IMR-90 (cell line): ENCODE measurements at regions not wholly inside any gene's neighbourhood (a gene's known extent, or its start where the extent isn't known, plus 50 kb on each side); places are given as distances from the start of the nearest gene placed in this dataset.

ENCODE experiments used
- ATAC-seq: fragments of 200-7000 bp; cut with Tn5 transposase; 2 replicates; pipeline ENCODE4 v1.9.1; 2020; ENCODE audit warnings: low read depth, mild to moderate bottlenecking, moderate library complexity
- BruUV-seq: library from RNA; stranded (reverse); fragments of 400-500 nt; replicated peaks from 2 replicates; lab custom pipeline; 2021; lab: Mats Ljungman, UMichigan
- CTCF ChIA-PET: fragments of 300-600 bp; formaldehyde crosslinking; extraction: SDS; loops from one replicate; lab custom pipeline; 2021; ENCODE audit warnings: antibody characterized with exemption; lab: Yijun Ruan, JAX
- POLR2A ChIA-PET: fragments of 300-600 bp; sonication (Branson Sonifier 250); formaldehyde crosslinking; loops from one replicate; lab custom pipeline; 2022; ENCODE audit warnings: antibody characterized with exemption; ENCODE audit not compliant: unreplicated experiment; lab: Charles Lee
- DNase-seq: peaks from one replicate; pipeline ENCODE4 v3.0.0; 2013
- H2AFZ ChIP-seq: replicated peaks from 2 replicates; pipeline ENCODE3; 2013; ENCODE audit warnings: low read length, mild to moderate bottlenecking; ENCODE audit not compliant: poor library complexity
- H2AK5ac ChIP-seq: 2 replicates; pipeline ENCODE4 v1.6.1; 2013; ENCODE audit warnings: low read depth, low read length, inconsistent platforms
- H2AK9ac ChIP-seq: replicated peaks from 2 replicates; pipeline ENCODE3; 2013; ENCODE audit warnings: mild to moderate bottlenecking, low read depth, low read length, moderate library complexity; ENCODE audit not compliant: poor library complexity
- H2BK120ac ChIP-seq: 2 replicates; pipeline ENCODE4 v1.6.1; 2013; ENCODE audit warnings: low read depth, low read length, inconsistent platforms
- H2BK15ac ChIP-seq: 3 replicates; pipeline ENCODE4 v1.6.1; 2013; ENCODE audit warnings: low read depth, low read length, inconsistent platforms
- H2BK20ac ChIP-seq: 2 replicates; pipeline ENCODE4 v1.6.1; 2013; ENCODE audit warnings: low read depth, mild to moderate bottlenecking, inconsistent platforms, low read length, moderate library complexity
- H2BK5ac ChIP-seq: 2 replicates; pipeline ENCODE4 v1.6.1; 2013; ENCODE audit warnings: mild to moderate bottlenecking, low read depth, low read length, inconsistent platforms; ENCODE audit not compliant: poor library complexity, severe bottlenecking
- H3K14ac ChIP-seq: replicated peaks from 2 replicates; pipeline ENCODE4 v1.6.1; 2013; ENCODE audit warnings: low read depth, low read length, inconsistent platforms
- H3K18ac ChIP-seq: 2 replicates; pipeline ENCODE4 v1.6.1; 2013; ENCODE audit warnings: low read depth, low read length, control low read depth
- H3K23ac ChIP-seq: 2 replicates; pipeline ENCODE4 v1.6.1; 2013; ENCODE audit warnings: low read depth, low read length, inconsistent platforms
- H3K27ac ChIP-seq: 2 replicates; pipeline ENCODE4 v1.5.1; 2013; ENCODE audit warnings: mild to moderate bottlenecking, control low read depth, low read length; ENCODE audit not compliant: insufficient read depth
- H3K27me3 ChIP-seq: 2 replicates; pipeline ENCODE4 v1.6.1; 2013; ENCODE audit warnings: low read length; ENCODE audit not compliant: control insufficient read depth, insufficient read depth
- H3K36me3 ChIP-seq: 2 replicates; pipeline ENCODE4 v1.6.1; 2013; ENCODE audit warnings: low read length, mixed read lengths; ENCODE audit not compliant: control insufficient read depth, insufficient read depth
- H3K4ac ChIP-seq: 2 replicates; pipeline ENCODE4 v1.6.1; 2013; ENCODE audit warnings: low read depth, low read length, inconsistent platforms
- H3K4me1 ChIP-seq: 2 replicates; pipeline ENCODE4 v1.6.1; 2013; ENCODE audit warnings: low read length, mixed read lengths; ENCODE audit not compliant: control insufficient read depth, insufficient read depth
- H3K4me2 ChIP-seq: 2 replicates; pipeline ENCODE4 v1.6.1; 2013; ENCODE audit warnings: low read depth, mild to moderate bottlenecking, control low read depth, low read length, moderate library complexity
- H3K4me3 ChIP-seq: 2 replicates; pipeline ENCODE4 v1.5.1; 2013; ENCODE audit warnings: low read depth, mild to moderate bottlenecking, control low read depth, low read length, moderate library complexity; ENCODE audit not compliant: insufficient read depth
- H3K56ac ChIP-seq: 2 replicates; pipeline ENCODE4 v1.6.1; 2013; ENCODE audit warnings: low read length, inconsistent platforms; ENCODE audit not compliant: insufficient read depth; ENCODE audit errors: extremely low read depth
- H3K79me1 ChIP-seq, 2 experiments: 2 replicates each; pipeline ENCODE4 v1.6.1; 2013; ENCODE audit warnings: low read length in 2 of 2, inconsistent platforms in 1 of 2, low read depth in 1 of 2
- H3K9ac ChIP-seq: 2 replicates; pipeline ENCODE4 v1.6.1; 2013; ENCODE audit warnings: low read depth, low read length, control low read depth
- H3K9me1 ChIP-seq: 2 replicates; pipeline ENCODE4 v1.6.1; 2013; ENCODE audit warnings: low read length, inconsistent platforms; ENCODE audit not compliant: insufficient read depth
- H3K9me3 ChIP-seq: 2 replicates; pipeline ENCODE4 v1.6.1; 2013; ENCODE audit warnings: low read length; ENCODE audit not compliant: control insufficient read depth, insufficient read depth
- H4K20me1 ChIP-seq: 2 replicates; pipeline ENCODE4 v1.6.1; 2013; ENCODE audit warnings: low read length, inconsistent platforms; ENCODE audit not compliant: insufficient read depth
- H4K5ac ChIP-seq: 2 replicates; pipeline ENCODE4 v1.6.1; 2013; ENCODE audit warnings: mild to moderate bottlenecking, low read depth, low read length, control low read depth
- H4K8ac ChIP-seq, 2 experiments: 2 replicates each; pipeline ENCODE4 v1.6.1; 2013; ENCODE audit warnings: low read depth in 2 of 2, low read length in 2 of 2, control low read depth in 1 of 2, inconsistent platforms in 1 of 2
- H4K91ac ChIP-seq: 2 replicates; pipeline ENCODE4 v1.6.1; 2013; ENCODE audit warnings: low read depth, low read length, inconsistent platforms; ENCODE audit not compliant: insufficient read depth
- CHD1 ChIP-seq: IDR thresholded peaks from 2 replicates; pipeline ENCODE4 v1.6.1; 2012; ENCODE audit warnings: low read depth, low read length, improper control_type of control experiment
- FOS ChIP-seq: fragments of 150-350 bp; IDR thresholded peaks from 2 replicates; pipeline ENCODE4 v1.6.1; 2016; ENCODE audit warnings: low read depth, low read length
- MAFK ChIP-seq: IDR thresholded peaks from 2 replicates; pipeline ENCODE4 v1.6.1; 2012; ENCODE audit warnings: low read depth, low read length, improper control_type of control experiment
- MAZ ChIP-seq: IDR thresholded peaks from 2 replicates; pipeline ENCODE4 v1.6.1; 2012; ENCODE audit warnings: low read depth, mild to moderate bottlenecking, low read length, improper control_type of control experiment, moderate library complexity, borderline replicate concordance
- NFE2L2 ChIP-seq: fragments of 150-350 bp; IDR thresholded peaks from 2 replicates; pipeline ENCODE4 v1.6.1; 2016; ENCODE audit warnings: low read depth, mild to moderate bottlenecking, low read length
- POLR2A ChIP-seq: IDR thresholded peaks from 2 replicates; pipeline ENCODE4 v1.6.1; 2012; ENCODE audit warnings: mild to moderate bottlenecking, low read depth, low read length
- RCOR1 ChIP-seq: IDR thresholded peaks from 2 replicates; pipeline ENCODE4 v1.6.1; 2012; ENCODE audit warnings: mild to moderate bottlenecking, low read length, improper control_type of control experiment; ENCODE audit not compliant: insufficient replicate concordance
- WGBS, 2 experiments: methylation state at CpG; one replicate each; pipeline versions ENCODE4 v1.1.5 to v1.1.7; 2013; ENCODE audit warnings: missing lambda C conversion rate in 2 of 2; ENCODE audit not compliant: insufficient read length in 1 of 2; ENCODE audit errors: extremely low coverage in 2 of 2; 5-methylcytosine and 5-hydroxymethylcytosine counted together
- dilution Hi-C: fragments of 300-500 bp; cut with HindIII; formaldehyde crosslinking; loops from one replicate; pipeline ENCODE4 v1.14.3; 2018; ENCODE audit warnings: low sequenced_read_pairs; ENCODE audit not compliant: unreplicated experiment
- in situ Hi-C: fragments of 300-500 bp; cut with MboI; formaldehyde crosslinking; loops from 3 replicates; pipeline ENCODE4 v1.14.3; 2019; ENCODE audit warnings: low sequenced_read_pairs, inconsistent platforms, mixed read lengths
- intact Hi-C: fragments of 100-400 bp; cut with micrococcal nuclease; formaldehyde crosslinking; loops from 2 replicates; pipeline ENCODE4 v1.10.0; 2022
- TF ChIP-seq, protein P1 (sequence below): fragments of 150-350 bp; IDR thresholded peaks from 2 replicates; pipeline ENCODE4 v1.6.1; 2016; ENCODE audit warnings: low read depth, mild to moderate bottlenecking, low read length, moderate library complexity, borderline replicate concordance
- TF ChIP-seq, protein P2 (sequence below): fragments of 150-350 bp; IDR thresholded peaks from 2 replicates; pipeline ENCODE4 v1.6.1; 2017; ENCODE audit warnings: mild to moderate bottlenecking, antibody characterized with exemption, low read length, low read depth

DNA sequence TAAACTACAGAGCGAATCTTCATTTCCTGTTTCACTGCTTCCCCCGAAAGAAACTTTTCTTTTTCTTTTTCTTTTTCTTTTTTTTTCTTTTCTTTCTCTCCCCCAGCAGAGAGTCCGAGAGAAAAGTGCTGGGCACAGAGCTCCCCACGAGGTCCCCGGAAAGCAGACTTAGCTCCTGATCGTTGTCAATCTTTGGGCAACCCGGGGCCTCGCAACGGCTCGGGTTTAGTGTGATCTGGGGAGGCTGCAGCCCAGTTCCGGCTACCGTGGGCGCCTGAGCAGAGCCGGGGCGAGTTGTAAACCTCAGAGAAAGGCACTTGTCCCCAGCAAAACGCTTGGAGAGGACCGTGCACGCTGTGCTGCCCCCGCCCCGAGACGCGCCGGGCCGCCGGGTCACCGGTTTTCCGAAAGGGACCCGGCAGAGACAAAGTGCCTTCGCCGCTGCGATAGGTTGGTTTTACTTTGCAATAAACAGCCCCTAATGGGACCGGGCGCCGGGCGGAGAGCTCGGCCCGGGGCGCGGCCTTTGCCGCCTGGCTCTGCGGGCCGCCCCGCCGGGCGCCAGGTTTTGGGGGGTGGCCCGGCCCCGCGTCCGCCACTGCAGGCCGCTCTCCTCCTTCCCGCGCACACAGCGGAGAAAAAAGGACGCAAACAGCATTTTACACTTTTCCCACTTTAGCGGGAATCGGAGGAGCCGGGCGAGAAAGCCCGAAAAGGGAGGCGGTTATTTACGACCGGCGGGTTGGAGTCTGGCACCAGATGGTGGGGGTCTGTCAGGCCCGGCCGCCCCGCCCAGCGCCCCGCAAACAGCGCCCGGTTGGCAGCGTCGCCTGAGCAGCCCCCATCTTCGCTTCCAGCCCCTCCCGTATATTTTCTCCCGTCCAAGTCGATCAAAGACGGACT lies 136.0 kb downstream of the INSIG2 start (continued):
- TF ChIP-seq, protein P1, sequence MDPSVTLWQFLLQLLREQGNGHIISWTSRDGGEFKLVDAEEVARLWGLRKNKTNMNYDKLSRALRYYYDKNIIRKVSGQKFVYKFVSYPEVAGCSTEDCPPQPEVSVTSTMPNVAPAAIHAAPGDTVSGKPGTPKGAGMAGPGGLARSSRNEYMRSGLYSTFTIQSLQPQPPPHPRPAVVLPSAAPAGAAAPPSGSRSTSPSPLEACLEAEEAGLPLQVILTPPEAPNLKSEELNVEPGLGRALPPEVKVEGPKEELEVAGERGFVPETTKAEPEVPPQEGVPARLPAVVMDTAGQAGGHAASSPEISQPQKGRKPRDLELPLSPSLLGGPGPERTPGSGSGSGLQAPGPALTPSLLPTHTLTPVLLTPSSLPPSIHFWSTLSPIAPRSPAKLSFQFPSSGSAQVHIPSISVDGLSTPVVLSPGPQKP: no peak

DNA sequence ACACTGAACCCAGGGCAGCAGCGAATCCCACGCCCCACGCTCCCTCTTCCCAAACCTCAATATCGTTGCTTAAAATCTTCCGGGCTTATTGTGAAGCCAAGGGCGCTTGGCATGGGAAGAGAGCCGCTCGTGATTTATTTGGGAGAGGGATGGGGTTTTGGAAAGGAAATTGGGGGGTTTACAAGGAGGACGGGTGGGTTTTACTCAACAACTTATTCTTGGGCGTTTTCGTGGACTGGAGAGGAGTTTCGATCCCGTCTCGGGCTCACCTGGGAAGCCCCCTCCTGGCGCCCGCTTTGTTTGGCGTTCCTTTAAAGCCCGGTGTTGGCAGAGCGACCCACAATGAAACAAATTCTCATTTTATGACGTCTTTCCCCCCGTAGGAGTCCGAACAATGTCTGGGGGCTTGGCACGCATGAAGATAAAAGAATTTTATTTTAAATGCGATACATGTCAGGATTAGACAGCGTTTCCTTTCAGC lies 135.3 kb downstream of the INSIG2 start:
- Histone ChIP-seq H3K9me1 (no peaks in the 10 kb centered on the region), H2AK5ac (no peak overlapping the region), H4K91ac (no peak overlapping the region), H3K36me3 (no peaks in the 10 kb centered on the region), H3K9me3 (peaks cover 4% of the 10 kb centered on the region), H3K79me1 (no peaks in the 10 kb centered on the region), H3K23ac (no peak overlapping the region; the same call in 1 of the 2 replicates), H2BK5ac (no peak overlapping the region), H3K4ac (no peak overlapping the region), H3K56ac (no peak overlapping the region), H4K5ac (no peak overlapping the region), H2AFZ (no peak overlapping the region), H2AK9ac (no peak overlapping the region), H3K9ac (no peak overlapping the region), H3K27ac (no peak overlapping the region), H3K14ac (no peak overlapping the region), H4K20me1 (no peaks in the 10 kb centered on the region), H3K4me1 (no peaks in the 10 kb centered on the region), H3K18ac (no peak overlapping the region), H4K8ac (no peak overlapping the region), H2BK15ac (no peak overlapping the region), H3K4me3 (no peak overlapping the region; the same call in 1 of the 2 replicates), H3K27me3 (peaks cover 47% of the 10 kb centered on the region), H3K4me2 (peak overlapping the region; percentile 49; the same call in 1 of the 2 replicates), H2BK120ac (no peak overlapping the region), H2BK20ac (no peak overlapping the region)
- intact Hi-C loops: loop anchor here (2.0 kb wide), 1 partner anchor 315 kb away; no protein-coding TSS in a partner anchor
- DNase-seq: no peak
- in situ Hi-C loops: loop anchor here (5.0 kb wide), 1 partner anchor 634 kb away; no protein-coding TSS in a partner anchor
- no peak for ATAC-seq
- no TSS peak for BruUV-seq
- dilution Hi-C loops: no loop called here
- no peak for TF ChIP-seq MAFK
- TF ChIP-seq FOS: no peak
- TF ChIP-seq POLR2A: no peak
- TF ChIP-seq CHD1: no peak
- no peak for TF ChIP-seq NFE2L2
- TF ChIP-seq MAZ: no peak
- TF ChIP-seq RCOR1: no peak
- TF ChIP-seq, protein P2, sequence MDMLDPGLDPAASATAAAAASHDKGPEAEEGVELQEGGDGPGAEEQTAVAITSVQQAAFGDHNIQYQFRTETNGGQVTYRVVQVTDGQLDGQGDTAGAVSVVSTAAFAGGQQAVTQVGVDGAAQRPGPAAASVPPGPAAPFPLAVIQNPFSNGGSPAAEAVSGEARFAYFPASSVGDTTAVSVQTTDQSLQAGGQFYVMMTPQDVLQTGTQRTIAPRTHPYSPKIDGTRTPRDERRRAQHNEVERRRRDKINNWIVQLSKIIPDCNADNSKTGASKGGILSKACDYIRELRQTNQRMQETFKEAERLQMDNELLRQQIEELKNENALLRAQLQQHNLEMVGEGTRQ: no peak
- ChIA-PET CTCF (no interaction called here), POLR2A (no interaction called here)
- no CpG with 5 or more reads among the region's 25 CpGs for WGBS, 2 experiments
